Natural killer cell (primary cell): ENCODE measurements at regions not wholly inside any gene's neighbourhood (a gene's known extent, or its start where the extent isn't known, plus 50 kb on each side); places are given as distances from the start of the nearest gene placed in this dataset.

Source experiments
- ATAC-seq, 3 donors: fragments of 150-1000 bp in 2 of 3; fragments of 200-7000 bp in 1 of 3; cut with Tn5 transposase; 1 replicate in 1 of 3; 2 replicates in 2 of 3; pipeline ENCODE4 v1.10.0; 2021; ENCODE audit warnings: mild to moderate bottlenecking in 2 of 3, moderate library complexity in 2 of 3
- DNase-seq, 2 donors: peaks; one replicate each; pipeline versions ENCODE4 v3.0.0 to v3.0.0-alpha.2; 2013 to 2021; ENCODE audit warnings: mixed read lengths in 1 of 2
- H3K27ac ChIP-seq: one replicate; pipeline ENCODE4 v1.5.1; 2013; ENCODE audit warnings: mild to moderate bottlenecking, low read length
- H3K27me3 ChIP-seq: one replicate; pipeline ENCODE4 v1.6.1; 2013; ENCODE audit warnings: low read length; ENCODE audit not compliant: control insufficient read depth, insufficient read depth
- H3K36me3 ChIP-seq: one replicate; pipeline ENCODE4 v1.6.1; 2013; ENCODE audit warnings: low read length; ENCODE audit not compliant: control insufficient read depth, insufficient read depth
- H3K4me1 ChIP-seq: one replicate; pipeline ENCODE4 v1.6.1; 2013; ENCODE audit warnings: low read length; ENCODE audit not compliant: control insufficient read depth, insufficient read depth
- H3K4me3 ChIP-seq: one replicate; pipeline ENCODE4 v1.5.1; 2013; ENCODE audit warnings: low read length
- H3K9me3 ChIP-seq: one replicate; pipeline ENCODE4 v1.6.1; 2013; ENCODE audit warnings: low read length; ENCODE audit not compliant: control insufficient read depth, insufficient read depth
- H3K27ac Mint-ChIP-seq, 2 donors: one replicate each; pipeline ENCODE4 v1.8.0; 2022; ENCODE audit warnings: mild to moderate bottlenecking in 2 of 2, mixed read lengths in 2 of 2, moderate library complexity in 1 of 2
- H3K27me3 Mint-ChIP-seq, 2 donors: one replicate each; pipeline ENCODE4 v1.8.0; 2022; ENCODE audit warnings: low read depth in 2 of 2, mixed read lengths in 2 of 2
- H3K36me3 Mint-ChIP-seq: one replicate; pipeline ENCODE4 v1.8.0; 2022; ENCODE audit warnings: mixed read lengths
- H3K4me1 Mint-ChIP-seq, 2 donors: one replicate each; pipeline ENCODE4 v1.8.0; 2022; ENCODE audit warnings: mixed read lengths in 2 of 2
- H3K4me3 Mint-ChIP-seq: one replicate; pipeline ENCODE4 v1.8.0; 2022; ENCODE audit warnings: mild to moderate bottlenecking, moderate library complexity, mixed read lengths
- H3K9me3 Mint-ChIP-seq, 2 donors: one replicate each; pipeline ENCODE4 v1.8.0; 2022; ENCODE audit warnings: mixed read lengths in 2 of 2
- WGBS: methylation state at CpG from one replicate; pipeline ENCODE4 v1.1.7; 2013; ENCODE audit warnings: missing lambda C conversion rate; ENCODE audit not compliant: insufficient coverage; 5-methylcytosine and 5-hydroxymethylcytosine counted together
- intact Hi-C: fragments of 100-400 bp; cut with micrococcal nuclease; formaldehyde crosslinking; loops from one replicate; pipeline ENCODE4 v1.14.2; 2022
- TF ChIP-seq, protein P1 (sequence below): fragments of 200-600 bp; IDR thresholded peaks from one replicate; pipeline ENCODE4 v1.8.0; 2022; ENCODE audit warnings: antibody characterized with exemption

DNA sequence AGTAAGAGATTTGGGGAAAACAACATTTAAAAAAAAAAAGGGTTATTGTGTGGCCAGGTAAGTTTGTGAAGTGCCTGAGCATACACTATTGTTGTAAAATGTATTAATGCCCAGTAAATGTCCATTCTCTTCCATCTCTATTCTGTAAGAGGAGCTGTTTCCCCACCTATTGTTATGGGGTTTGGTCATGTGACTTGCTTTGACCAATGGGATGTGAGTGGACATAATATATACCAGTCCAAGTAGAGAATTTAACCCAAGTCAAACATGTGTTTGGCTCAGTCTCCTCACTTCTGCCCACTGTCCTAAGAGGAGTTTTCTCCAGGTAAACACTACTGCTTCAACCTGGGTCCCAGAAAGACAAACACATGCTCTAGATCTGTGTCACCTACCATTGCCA is 377.1 kb downstream of the FOXA2 start:
- Mint-ChIP-seq H3K4me3 (no peak overlapping the region), H3K4me1 (no peaks in the 10 kb centered on the region), H3K27ac (no peak overlapping the region), H3K27me3 (no peaks in the 10 kb centered on the region), H3K9me3 (peaks cover 6 to 18% of the 10 kb centered on the region in 2 donors), H3K36me3 (no peaks in the 10 kb centered on the region)
- TF ChIP-seq, protein P1, sequence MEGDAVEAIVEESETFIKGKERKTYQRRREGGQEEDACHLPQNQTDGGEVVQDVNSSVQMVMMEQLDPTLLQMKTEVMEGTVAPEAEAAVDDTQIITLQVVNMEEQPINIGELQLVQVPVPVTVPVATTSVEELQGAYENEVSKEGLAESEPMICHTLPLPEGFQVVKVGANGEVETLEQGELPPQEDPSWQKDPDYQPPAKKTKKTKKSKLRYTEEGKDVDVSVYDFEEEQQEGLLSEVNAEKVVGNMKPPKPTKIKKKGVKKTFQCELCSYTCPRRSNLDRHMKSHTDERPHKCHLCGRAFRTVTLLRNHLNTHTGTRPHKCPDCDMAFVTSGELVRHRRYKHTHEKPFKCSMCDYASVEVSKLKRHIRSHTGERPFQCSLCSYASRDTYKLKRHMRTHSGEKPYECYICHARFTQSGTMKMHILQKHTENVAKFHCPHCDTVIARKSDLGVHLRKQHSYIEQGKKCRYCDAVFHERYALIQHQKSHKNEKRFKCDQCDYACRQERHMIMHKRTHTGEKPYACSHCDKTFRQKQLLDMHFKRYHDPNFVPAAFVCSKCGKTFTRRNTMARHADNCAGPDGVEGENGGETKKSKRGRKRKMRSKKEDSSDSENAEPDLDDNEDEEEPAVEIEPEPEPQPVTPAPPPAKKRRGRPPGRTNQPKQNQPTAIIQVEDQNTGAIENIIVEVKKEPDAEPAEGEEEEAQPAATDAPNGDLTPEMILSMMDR = no peak
- Histone ChIP-seq H3K27me3 (no peaks in the 10 kb centered on the region), H3K4me3 (no peak overlapping the region), H3K27ac (no peak overlapping the region), H3K4me1 (no peaks in the 10 kb centered on the region), H3K36me3 (no peaks in the 10 kb centered on the region), H3K9me3 (peaks cover 3% of the 10 kb centered on the region)
- DNase-seq (no peak), ATAC-seq (no peak)
- intact Hi-C loops = no loop called here

DNA sequence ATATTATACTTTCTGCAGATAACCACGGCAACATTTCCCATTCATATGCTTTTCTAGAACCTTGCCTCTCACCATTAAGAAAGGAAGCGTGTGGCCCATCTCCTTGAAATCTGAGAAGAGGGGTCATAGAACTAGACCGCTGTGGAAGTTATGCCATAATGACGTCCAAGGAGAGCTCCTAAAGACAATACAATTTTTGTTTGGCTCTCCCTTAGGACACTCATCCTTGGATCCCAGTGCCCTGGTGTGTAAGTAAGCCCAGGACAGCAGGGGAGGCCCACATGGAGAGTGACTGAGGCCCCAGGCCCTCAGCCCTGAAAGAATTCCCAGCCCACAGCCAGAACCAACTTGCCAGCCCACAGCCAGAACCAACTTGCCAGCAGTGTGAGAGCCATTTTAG is 379.6 kb downstream of the FOXA2 start:
- no peaks in the 10 kb centered on the region for H3K27me3 Mint-ChIP-seq
- Histone ChIP-seq H3K27me3 (no peaks in the 10 kb centered on the region), H3K27ac (no peak overlapping the region), H3K4me3 (no peak overlapping the region), H3K36me3 (no peaks in the 10 kb centered on the region), H3K9me3 (peaks cover 3% of the 10 kb centered on the region), H3K4me1 (no peaks in the 10 kb centered on the region)
- H3K4me1 Mint-ChIP-seq = no peaks in the 10 kb centered on the region
- no peak overlapping the region for H3K27ac Mint-ChIP-seq
- DNase-seq (no peak), ATAC-seq (no peak)
- intact Hi-C loops = no loop called here
- peaks cover 6 to 14% of the 10 kb centered on the region in 2 donors for H3K9me3 Mint-ChIP-seq
- no peaks in the 10 kb centered on the region for H3K36me3 Mint-ChIP-seq
- H3K4me3 Mint-ChIP-seq = no peak overlapping the region
- TF ChIP-seq, protein P1 = no peak
- 86% methylated on average over 4 of the region's 4 CpGs for WGBS

GRCh38 chr20:22182148-22182547 is 402.2 kb downstream of the FOXA2 start:
- ATAC-seq = no peak
- TF ChIP-seq, protein P1 = no peak
- Mint-ChIP-seq H3K27me3 (no peaks in the 10 kb centered on the region), H3K27ac (no peak overlapping the region), H3K4me3 (no peak overlapping the region), H3K36me3 (no peaks in the 10 kb centered on the region), H3K4me1 (no peaks in the 10 kb centered on the region), H3K9me3 (peaks cover 10% of the 10 kb centered on the region in 2 donors)
- no peak overlapping the region for H3K27ac ChIP-seq
- no peak overlapping the region for H3K4me3 ChIP-seq
- H3K36me3 ChIP-seq = no peaks in the 10 kb centered on the region
- intact Hi-C loops = no loop called here
- no peaks in the 10 kb centered on the region for H3K9me3 ChIP-seq
- WGBS = no CpG with 5 or more reads among the region's 1 CpG
- no peaks in the 10 kb centered on the region for H3K4me1 ChIP-seq
- no peak for DNase-seq
- H3K27me3 ChIP-seq = no peaks in the 10 kb centered on the region

DNA sequence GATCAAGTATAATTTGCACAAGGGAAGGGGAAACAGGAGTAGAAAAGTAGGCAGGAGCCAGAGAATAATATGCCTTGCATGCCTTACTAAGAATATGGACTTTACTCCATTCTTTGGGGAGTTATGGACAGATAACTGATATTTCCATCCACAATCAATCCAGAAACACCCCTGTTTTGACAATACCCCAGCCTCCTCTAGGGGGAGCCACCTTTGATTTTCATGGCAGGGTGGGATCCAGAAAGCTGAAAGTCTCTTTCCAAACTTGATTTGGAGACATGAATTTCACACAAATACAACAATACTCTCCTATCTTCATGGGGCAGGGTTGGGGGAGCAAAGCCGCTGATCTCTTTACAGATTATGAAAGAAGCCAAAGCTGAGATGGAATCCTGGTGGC is 404.1 kb downstream of the FOXA2 start:
- H3K4me3 Mint-ChIP-seq = no peak overlapping the region
- no peaks in the 10 kb centered on the region for H3K27me3 ChIP-seq
- H3K9me3 ChIP-seq = no peaks in the 10 kb centered on the region
- peaks cover 11 to 13% of the 10 kb centered on the region in 2 donors for H3K9me3 Mint-ChIP-seq
- H3K27me3 Mint-ChIP-seq = no peaks in the 10 kb centered on the region
- whole genome bisulfite sequencing = 71% methylated on average over 1 of the region's 1 CpG
- H3K4me1 Mint-ChIP-seq = no peaks in the 10 kb centered on the region
- DNase-seq (no peak), ATAC-seq (no peak)
- no peak overlapping the region for H3K27ac ChIP-seq
- TF ChIP-seq, protein P1 = no peak
- no peaks in the 10 kb centered on the region for H3K36me3 Mint-ChIP-seq
- H3K4me3 ChIP-seq = no peak overlapping the region
- intact Hi-C loops = no loop called here
- H3K27ac Mint-ChIP-seq = no peak overlapping the region
- H3K36me3 ChIP-seq = no peaks in the 10 kb centered on the region
- H3K4me1 ChIP-seq = no peaks in the 10 kb centered on the region
